DOHH2 (cell line): ENCODE measurements at regions not wholly inside any gene's neighbourhood (a gene's known extent, or its start where the extent isn't known, plus 50 kb on each side); places are given as distances from the start of the nearest gene placed in this dataset.

Experiments used
- H3F3A ChIP-seq: fragments of 200-600 bp; sonication (generic), shearing (Covaris generic); 2 replicates; pipeline ENCODE4 v1.6.0; 2016; ENCODE audit warnings: antibody characterized with exemption, mild to moderate bottlenecking; ENCODE audit not compliant: control insufficient read depth, insufficient read depth
- H3K27ac ChIP-seq: fragments of 200-600 bp; sonication (generic); 2 replicates; pipeline ENCODE4 v1.5.1; 2014; ENCODE audit warnings: low read depth, mild to moderate bottlenecking, low read length, moderate library complexity
- H3K27me3 ChIP-seq: fragments of 200-600 bp; sonication (generic); 2 replicates; pipeline ENCODE4 v1.6.1; 2014; ENCODE audit warnings: mild to moderate bottlenecking, low read length, mixed read lengths; ENCODE audit not compliant: control insufficient read depth
- H3K36me3 ChIP-seq: fragments of 200-600 bp; sonication (generic); 2 replicates; pipeline ENCODE4 v1.6.1; 2014; ENCODE audit warnings: mild to moderate bottlenecking, low read length, moderate library complexity, mixed read lengths; ENCODE audit not compliant: control insufficient read depth
- H3K4me1 ChIP-seq: fragments of 200-600 bp; sonication (generic); 2 replicates; pipeline ENCODE4 v1.6.1; 2014; ENCODE audit warnings: mild to moderate bottlenecking, low read length, mixed read lengths; ENCODE audit not compliant: control insufficient read depth
- H3K4me2 ChIP-seq: fragments of 200-600 bp; sonication (generic); 2 replicates; pipeline ENCODE4 v1.6.0; 2014; ENCODE audit warnings: mild to moderate bottlenecking, low read length, moderate library complexity
- H3K4me3 ChIP-seq: fragments of 200-600 bp; sonication (generic); 2 replicates; pipeline ENCODE4 v1.5.1; 2014; ENCODE audit warnings: mild to moderate bottlenecking, low read length, mixed read lengths
- H3K79me2 ChIP-seq: fragments of 200-600 bp; sonication (generic); 2 replicates; pipeline ENCODE4 v1.6.1; 2014; ENCODE audit warnings: mild to moderate bottlenecking, low read length, mixed read lengths; ENCODE audit not compliant: control insufficient read depth
- H3K9me2 ChIP-seq: fragments of 200-600 bp; sonication (generic); replicated peaks from 2 replicates; pipeline ENCODE4 v1.6.1; 2014; ENCODE audit warnings: mild to moderate bottlenecking, low read length, mixed read lengths; ENCODE audit not compliant: control insufficient read depth
- H3K9me3 ChIP-seq: fragments of 200-600 bp; sonication (generic); 2 replicates; pipeline ENCODE4 v1.6.1; 2014; ENCODE audit warnings: antibody characterized with exemption, low read length, mixed read lengths; ENCODE audit not compliant: control insufficient read depth, insufficient read depth
- H4K20me1 ChIP-seq: fragments of 200-600 bp; sonication (generic); 2 replicates; pipeline ENCODE4 v1.6.0; 2014; ENCODE audit warnings: low read depth, mild to moderate bottlenecking, antibody characterized with exemption, low read length, moderate library complexity; ENCODE audit not compliant: control insufficient read depth, insufficient read depth
- CTCF ChIP-seq: fragments of 200-600 bp; sonication (generic); IDR thresholded peaks from one replicate; pipeline ENCODE4 v1.5.1; 2014; ENCODE audit warnings: antibody characterized with exemption, mild to moderate bottlenecking, low read depth, low read length; ENCODE audit not compliant: poor library complexity, severe bottlenecking
- EZH2phosphoT487 ChIP-seq: fragments of 200-600 bp; sonication (generic); IDR thresholded peaks from 2 replicates; pipeline ENCODE4 v1.6.1; 2017; ENCODE audit warnings: borderline replicate concordance, mild to moderate bottlenecking, antibody characterized with exemption, low read length, moderate library complexity, mixed read lengths

- Histone ChIP-seq H3K27ac (no peak overlapping the region), H3K27me3 (no peaks in the 10 kb centered on the region), H3K79me2 (no peaks in the 10 kb centered on the region), H3K9me2 (no peaks in the 10 kb centered on the region), H3K4me1 (no peaks in the 10 kb centered on the region), H3K36me3 (no peaks in the 10 kb centered on the region), H4K20me1 (no peaks in the 10 kb centered on the region), H3K4me3 (no peak overlapping the region), H3F3A (no peaks in the 10 kb centered on the region), H3K4me2 (no peak overlapping the region), H3K9me3 (no peaks in the 10 kb centered on the region)
- no peak for TF ChIP-seq EZH2phosphoT487
- TF ChIP-seq CTCF = no peak
These were observed 96.9 kb downstream of the OLFM1 start for GRCh38 chr9:135184181-135185053.

- Histone ChIP-seq H3F3A (no peaks in the 10 kb centered on the region), H3K4me3 (no peak overlapping the region), H3K9me2 (no peaks in the 10 kb centered on the region), H3K4me1 (no peaks in the 10 kb centered on the region), H3K27me3 (no peaks in the 10 kb centered on the region), H3K4me2 (no peak overlapping the region), H3K9me3 (no peaks in the 10 kb centered on the region), H3K36me3 (no peaks in the 10 kb centered on the region), H3K27ac (no peak overlapping the region), H3K79me2 (no peaks in the 10 kb centered on the region), H4K20me1 (no peaks in the 10 kb centered on the region)
- TF ChIP-seq EZH2phosphoT487 = no peak
- TF ChIP-seq CTCF = no peak
These were observed 97.6 kb downstream of the OLFM1 start for GRCh38 chr9:135185060-135185459.

- Histone ChIP-seq H3F3A (no peaks in the 10 kb centered on the region), H3K4me3 (no peak overlapping the region), H3K27me3 (no peaks in the 10 kb centered on the region), H3K9me2 (no peaks in the 10 kb centered on the region), H3K36me3 (no peaks in the 10 kb centered on the region), H3K79me2 (no peaks in the 10 kb centered on the region), H3K4me2 (no peak overlapping the region), H3K27ac (no peak overlapping the region), H3K9me3 (no peaks in the 10 kb centered on the region), H4K20me1 (no peaks in the 10 kb centered on the region), H3K4me1 (no peaks in the 10 kb centered on the region)
- TF ChIP-seq CTCF (no peak), EZH2phosphoT487 (no peak)
These were observed 99.0 kb downstream of the OLFM1 start for GRCh38 chr9:135186248-135187164.
